CD4-positive, alpha-beta T cell treated with Interleukin-4 for 4 hours (primary cell): ENCODE measurements at regions not wholly inside any gene's neighbourhood (a gene's known extent, or its start where the extent isn't known, plus 50 kb on each side); places are given as distances from the start of the nearest gene placed in this dataset.

Source experiments
- DNase-seq: peaks from one replicate; pipeline ENCODE4 v3.0.0-alpha.2; 2020

DNA sequence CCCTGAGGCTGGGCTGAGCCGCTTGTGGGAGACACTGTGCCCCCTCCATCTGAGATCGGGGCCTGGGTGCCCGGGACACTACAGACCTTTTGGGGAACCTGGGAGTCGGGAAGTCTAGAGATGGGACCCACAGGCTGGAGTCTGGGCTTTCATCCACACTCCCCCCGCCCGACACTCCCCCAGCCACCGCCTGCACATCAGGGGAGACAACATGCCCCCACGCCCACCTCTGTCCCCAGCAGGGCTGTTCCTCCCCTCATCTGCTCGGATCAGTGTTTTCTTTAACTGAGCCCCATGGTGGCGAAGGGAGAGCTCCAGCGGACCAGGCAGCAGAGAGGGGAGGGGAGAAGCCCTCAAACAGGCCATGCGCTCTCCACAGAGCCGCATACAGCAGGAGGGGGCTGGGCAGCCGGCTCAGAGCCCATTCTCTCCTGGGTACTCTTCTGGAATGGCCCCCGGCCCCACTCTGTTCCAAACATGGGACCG, 174.7 kb downstream of the IGLL1 start:
- no peak for DNase-seq

DNA sequence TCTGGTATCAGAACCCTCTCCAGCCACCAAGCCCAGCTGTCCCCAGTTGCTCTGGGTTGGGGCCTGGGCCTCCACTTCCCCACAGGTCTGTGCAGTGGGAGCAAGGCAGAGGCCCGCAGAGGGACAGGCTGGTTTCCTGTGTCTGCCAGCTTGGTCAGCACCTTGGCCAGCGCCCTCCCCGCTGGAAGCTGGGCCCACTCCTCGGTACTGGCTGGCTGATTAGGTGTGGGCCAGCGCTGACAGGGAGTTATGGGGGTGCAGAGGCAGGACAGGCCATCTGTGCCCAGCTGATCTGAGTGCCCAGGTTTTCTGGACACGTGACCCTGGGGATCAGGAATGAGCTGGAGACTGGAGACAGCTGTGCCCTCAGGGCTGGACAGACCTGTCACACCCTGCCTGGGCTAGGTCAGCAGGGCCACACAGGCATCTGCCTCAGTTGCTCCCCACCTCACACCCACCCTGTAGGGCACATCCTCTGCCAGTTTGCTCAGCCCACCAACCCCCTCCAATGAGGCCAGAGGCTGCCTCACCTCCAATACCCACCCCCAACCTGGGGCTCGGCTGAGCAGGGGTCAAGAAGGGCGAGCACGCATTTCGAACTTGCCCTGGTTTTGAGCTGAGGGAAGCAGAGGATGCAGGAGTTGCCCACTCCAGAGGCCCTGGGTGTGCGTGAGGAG, 175.3 kb downstream of the IGLL1 start:
- DNase-seq, result no peak

DNA sequence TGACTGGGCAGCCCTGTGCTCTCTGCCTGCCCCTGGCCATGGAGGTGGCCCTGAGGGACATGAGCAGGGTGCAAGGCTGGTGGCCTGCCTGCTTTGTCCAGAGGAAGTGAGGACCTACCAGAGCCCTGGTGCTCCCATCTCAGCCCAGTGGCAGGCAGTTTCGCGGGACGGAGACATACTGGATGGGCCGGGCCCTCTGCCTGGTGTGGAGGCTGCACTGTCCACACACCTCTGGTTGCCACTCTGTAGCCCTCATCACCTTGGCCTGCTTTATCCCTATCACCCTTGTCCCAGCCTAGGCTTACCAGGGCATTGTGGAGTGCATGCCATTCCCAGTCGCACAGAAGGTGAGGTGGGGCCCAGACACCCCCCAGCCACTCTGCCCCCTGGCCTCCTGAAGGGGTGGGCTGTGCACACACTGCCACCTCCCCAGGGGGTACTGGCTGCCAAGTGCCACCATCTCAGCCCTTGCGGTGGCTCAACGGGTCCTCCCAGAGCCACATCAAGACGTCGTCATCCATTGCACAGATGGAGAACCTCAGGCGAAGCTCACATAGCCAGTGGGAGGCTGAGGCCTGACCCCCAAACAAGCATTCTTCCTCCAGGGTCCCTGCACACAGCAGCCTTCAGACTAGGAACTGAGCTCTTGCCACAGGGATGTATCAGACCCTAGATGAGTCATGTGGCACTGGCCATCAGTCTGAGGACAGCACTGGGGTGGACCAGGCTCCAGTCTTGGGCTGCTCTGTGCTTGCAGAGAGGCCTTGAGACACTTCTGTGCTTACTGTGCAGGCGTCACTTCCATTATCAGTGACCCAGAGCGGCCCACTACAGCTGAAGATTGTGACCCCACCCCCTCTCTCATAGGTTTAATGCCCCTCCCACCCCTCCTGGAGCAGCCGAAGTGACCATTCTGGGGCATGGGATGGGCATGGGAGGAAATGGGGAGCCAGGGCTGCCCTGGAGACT, 176.1 kb downstream of the IGLL1 start:
- no peak for DNase-seq

DNA sequence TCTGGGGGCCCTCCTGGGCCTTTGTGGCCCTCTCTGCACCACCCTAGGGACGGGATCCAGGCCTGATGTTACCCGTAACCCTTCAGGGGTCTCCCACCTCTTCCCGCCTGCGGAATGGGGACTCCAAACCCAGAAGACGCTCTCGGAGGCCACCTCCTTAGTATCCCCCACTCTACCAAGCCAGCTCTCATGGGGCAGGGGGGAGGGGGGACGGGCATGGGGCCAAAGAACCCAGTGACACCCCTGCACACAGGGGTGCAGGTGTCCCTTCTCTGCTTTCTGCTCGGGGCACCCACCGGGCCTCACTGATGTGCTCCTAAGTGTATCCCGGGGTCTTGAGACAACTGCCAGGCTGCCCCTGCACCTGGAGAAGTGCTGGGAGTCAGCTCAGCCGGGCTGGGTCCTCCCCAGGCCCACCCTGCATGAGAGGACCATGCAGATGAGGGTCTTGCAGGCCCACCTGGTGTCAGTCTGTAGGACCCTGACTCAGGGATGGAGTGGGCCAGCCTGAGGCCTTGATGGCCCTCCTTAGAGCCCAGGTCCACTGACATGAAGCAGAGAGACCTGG, 176.9 kb downstream of the IGLL1 start:
- no peak for DNase-seq

DNA sequence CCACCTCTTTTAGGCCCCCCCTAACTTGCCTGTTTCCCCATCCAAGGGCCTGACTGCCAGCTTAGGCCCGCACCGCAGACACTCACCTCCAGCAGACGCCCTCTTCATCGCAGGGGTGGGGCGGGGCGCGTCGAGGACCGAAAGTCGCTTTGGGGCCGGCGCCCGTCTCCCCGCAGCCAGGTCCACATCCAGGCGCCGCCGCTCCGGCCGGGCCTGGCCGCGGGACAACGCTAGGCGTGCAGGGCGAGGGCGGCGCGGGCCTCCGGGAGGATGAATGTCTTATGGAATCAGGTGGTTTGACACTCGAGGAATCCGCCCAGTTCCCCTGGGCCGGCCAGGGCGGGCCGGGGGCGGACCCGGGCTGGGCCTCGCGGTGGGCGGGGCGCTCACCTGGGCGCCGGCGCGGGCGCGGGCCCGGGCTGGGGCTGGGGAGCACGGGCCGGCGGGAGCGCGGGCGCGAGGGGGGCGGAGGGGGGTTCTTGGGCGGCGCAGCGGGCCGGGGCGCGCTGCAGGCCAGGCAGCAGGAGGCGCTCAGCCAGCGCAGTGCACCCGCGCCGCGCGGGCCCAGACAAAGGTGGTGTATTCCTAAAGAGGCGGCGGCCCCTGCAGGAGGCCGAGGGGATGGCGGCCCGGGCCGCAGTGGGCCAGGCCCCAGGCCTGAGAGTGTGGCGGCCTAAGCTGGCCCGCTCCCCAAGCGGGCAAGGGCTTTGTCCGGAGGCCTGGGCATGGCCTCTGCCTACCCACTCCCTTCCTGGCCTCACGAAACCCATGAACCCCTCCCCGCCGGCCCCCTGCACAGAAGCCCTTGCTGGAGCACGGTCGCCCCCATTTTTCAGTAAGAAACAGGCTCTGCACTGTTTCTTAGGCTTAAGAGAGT, 177.6 kb downstream of the IGLL1 start:
- DNase-seq, result peak; percentile 11

DNA sequence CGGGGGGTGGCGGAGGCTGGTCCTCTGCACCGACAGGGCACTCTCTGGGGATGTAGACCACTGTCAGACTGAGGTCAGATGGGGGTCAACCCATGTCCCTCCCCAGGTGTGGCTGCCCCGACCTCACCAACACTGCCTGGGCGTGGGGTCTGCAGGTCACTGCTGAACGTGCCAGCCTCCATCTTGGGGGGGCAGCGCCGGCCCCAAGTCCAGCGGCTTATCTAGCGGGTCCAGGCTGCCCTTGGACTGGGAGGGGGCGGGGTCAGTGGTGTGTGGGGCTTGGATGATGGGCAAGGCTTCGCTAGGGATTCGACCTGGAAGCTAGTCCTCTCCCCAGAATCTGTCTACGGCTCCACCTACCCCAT, 178.2 kb downstream of the IGLL1 start:
- no peak for DNase-seq

DNA sequence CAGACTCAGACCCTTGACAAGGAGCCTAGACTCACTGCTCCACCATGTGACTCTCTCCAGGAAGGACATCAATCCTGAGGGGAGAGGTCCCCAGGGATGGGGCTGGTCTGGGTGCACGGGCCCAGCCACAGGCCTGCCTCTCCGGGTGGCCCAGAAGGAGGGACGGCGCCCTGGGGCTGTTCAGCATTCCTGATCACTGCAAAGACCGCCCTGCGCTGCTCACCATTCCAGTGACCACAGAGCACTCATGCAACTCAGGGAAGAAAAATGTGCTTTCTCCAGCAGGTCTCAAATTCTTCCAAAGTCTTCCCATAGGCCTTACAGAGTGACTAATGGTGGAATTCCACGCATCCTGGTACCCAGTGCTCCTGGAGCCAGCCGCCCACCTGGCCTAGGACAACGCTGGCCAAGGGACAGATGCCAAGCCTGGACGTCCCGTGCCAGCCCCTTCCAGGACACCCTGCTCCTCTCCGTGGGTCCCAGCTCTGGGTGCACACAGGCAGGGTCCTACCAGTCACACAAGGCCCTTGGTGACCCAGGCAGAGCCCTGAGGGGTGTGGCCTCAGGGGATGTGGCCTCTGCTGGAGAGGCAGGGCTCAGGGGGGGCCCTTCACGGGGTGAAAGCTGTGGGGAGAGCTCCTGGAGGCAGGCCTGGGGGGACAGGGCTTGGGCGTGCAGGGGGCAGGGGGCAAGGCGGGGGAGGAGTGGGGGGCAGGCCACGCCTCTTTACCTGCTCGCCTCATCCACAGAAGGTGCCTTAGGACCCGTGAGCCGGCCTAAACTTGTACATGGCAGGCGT, 178.8 kb downstream of the IGLL1 start:
- no peak for DNase-seq

DNA sequence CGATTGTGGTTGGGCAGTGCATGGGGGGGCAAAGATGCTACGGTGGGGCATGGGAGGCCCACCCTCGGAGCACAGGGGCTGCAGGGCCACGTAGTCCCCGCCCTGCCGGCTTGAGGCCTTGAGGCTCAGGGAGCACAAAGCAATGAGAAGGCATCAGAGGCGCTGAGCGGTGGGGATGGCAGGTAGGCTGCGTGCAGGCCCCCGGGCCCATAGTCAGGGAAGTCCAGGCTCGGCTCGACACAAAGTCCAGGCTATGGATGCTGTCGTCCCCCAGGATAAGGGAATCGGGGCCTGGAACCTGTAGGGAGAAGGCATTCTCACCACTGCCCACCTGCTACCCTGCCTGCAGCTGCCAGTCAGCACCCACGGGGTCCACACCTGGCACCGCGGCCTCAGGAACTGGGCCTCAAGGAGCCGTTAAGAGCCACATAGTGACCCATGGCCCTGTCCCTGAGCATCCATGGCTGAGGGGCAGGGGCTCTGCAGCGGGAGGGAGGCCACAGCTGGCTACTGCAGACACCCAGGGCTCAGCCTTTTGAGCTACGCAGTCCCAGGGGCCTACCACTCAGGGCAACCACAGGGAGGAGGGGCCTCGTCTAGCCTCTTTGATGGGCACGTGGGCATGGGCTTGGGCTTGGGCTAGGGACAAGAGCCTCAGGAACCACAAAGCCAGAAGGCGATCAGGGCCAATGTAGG, 179.7 kb downstream of the IGLL1 start:
- no peak for DNase-seq

DNA sequence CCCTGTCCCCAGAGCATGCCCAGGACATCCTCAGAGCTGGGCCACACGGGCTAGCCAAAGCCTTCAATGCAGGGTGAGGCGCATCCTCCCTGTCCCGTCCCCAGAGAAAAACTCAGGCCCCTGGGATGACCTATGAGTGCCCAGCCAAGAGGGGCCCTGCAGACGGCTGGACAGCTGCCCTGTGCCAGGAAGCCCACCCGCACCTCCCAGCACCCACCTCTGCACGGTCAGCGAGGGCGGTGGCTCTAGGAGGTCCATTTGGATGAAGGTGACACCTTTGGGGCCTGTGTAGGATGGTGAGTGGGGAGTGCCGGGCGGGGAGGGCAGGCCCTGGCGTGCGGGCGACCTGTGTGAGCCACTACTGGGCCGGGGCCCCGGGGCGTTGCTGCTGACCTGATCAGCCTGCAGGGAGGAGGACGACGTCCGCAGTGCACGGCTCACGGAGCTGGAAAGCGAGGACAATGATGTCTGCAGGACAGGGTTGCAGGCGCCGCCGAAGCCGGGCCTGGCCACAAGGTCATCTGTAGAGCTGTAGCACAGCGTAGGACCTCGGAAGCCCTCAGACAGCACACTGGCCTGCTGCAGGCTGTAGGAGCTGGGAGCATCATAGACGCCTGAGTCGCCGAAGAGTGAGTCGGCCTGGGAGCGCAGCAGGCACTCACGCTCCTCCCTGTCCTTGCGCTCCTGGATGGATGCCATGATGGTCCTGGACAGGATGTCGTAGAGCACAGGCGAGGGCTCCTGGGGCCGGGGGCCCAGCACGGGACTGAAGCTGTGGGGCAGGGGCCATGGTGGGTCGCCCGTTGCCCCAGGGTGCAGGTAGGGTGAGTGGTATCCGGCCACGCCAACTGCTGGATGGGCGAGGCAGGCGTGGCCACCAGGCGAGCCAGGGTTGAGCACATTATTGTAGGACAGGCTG, 180.5 kb downstream of the IGLL1 start:
- DNase-seq, result no peak

DNA sequence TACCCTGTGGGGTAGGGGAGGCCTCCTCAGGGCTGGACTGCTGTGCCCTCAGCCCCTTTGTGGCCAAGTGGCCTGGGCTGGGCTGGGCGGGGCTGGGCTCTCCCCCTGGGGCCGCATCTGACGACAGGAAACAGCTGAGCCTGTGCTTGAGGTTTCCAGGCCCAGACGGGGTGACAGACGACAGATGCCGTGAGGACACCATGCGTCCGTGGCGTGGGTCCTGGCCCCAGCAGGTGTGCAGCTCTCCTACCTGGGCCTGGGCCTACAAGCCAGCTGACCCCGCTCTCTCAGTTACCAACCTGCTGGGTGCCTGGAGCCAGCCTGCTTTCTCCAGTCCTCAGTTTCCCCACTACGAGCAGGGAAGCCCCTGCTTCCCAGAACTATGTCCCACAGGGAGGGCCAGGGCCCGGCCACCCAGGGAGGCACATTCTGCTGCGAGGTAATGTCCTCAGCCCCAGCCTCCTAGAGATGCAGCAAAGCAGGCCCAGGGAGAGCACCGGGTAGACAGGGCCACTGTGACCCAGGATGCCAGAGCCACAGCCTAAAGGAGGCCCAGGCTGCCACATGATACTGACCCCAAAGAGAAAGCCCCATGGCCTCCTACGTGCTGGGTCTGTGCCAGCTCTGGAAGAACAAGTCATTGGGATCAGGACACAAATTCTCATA, 181.3 kb downstream of the IGLL1 start:
- DNase-seq, result no peak

DNA sequence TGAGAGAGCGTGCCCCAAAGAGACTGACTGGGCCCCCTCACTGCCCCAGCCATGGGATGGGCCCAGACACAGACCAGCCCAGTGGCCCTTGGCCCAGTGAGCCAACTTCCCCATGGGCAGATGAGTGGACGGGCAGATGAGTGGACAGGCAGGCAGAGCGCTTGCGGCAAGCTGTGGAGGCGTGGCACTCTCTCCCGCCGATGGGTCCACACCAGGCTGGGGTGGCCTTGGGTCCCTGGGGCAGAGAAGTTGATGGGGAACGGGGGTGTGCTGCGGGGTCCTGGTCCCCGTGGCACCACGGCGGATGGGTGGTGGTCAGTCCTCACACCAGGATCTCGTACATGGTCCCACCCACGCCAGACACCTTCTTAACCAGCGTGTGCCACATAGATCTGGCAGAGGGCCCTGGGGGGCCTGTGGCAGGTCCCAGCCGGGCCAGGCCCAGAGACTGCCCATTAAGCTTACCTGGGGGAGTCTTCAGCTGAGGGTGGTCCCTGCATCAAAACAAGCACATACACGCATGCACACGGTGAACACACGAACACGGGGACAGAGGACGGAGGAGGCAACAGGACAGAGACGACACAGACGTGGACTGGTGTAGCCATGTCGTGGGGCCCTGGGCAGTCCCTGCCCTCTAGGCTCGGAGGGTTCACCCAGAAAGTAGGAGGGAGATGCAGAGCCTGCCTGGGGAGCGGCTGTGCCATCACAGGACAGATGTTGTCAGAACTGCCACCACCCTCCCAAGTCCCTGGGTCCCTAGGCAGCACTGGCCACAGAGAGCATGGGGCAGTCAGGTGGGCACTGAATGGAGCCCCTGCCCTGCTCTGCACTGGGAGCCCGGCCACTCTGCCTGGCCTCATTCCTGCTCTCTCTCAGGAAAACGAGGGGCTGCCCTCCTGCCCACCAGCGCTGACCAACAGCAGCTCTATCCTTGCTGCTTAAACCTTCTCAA, 182.2 kb downstream of the IGLL1 start:
- no peak for DNase-seq

DNA sequence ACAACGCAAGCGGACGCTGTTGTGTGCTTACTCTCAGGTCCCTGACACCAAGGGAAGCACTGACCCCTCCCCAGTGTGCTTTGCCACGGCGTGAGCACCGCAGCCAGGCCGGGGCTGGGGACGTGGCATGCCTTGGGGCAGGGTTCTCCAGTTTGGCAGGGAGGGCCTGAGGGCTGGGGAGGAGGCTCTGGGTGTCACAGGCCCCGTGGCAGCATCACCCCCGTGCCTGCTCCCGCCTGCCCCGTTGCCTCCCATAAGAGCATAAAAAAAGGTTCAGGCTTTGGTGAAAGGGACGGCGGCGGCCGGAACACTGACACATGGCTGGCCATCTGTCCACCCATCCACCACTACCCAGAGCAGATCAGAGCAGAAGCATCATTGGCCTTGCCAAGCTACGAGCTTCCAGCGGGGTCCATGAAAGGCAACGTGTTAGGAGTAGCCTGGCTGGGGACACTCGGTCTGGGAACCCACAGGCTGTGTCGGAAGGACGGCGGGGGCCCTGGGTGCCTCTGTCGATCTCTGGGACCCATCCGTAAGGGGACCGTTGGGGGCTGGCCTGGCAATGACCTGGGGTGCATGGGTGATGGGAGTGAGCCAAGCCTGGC, 183.0 kb downstream of the IGLL1 start:
- DNase-seq, result no peak

DNA sequence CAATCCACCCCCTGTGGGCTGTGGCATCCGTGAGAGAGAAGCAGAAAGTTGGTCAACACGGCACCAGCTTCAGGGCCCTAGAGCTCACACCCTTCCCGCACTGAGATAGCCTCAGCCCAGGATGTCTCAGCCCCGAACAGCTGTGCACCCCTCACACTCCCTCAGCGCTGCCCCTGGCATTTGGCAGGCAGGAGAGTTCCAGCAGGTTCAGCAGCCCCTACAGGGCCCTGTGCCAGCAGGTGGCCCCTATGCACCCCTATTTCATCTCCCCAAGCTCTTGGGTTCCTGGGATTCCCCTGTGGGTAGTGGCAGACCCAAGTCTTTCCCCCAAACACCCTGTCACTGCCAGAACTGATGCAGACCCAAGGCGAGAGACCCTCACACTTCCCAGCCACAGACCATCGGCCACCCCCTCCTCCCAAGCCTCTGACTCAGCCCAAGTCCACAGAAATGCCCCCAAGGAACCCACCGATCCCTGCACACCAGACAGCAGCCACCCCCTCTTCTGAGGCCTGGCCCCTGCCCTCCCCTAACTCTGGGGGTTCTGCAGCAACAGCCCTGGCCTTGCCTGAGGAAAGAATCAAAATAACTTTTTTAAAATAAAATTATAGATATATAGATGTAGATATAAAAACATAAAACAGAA, 183.6 kb downstream of the IGLL1 start:
- DNase-seq, result no peak

DNA sequence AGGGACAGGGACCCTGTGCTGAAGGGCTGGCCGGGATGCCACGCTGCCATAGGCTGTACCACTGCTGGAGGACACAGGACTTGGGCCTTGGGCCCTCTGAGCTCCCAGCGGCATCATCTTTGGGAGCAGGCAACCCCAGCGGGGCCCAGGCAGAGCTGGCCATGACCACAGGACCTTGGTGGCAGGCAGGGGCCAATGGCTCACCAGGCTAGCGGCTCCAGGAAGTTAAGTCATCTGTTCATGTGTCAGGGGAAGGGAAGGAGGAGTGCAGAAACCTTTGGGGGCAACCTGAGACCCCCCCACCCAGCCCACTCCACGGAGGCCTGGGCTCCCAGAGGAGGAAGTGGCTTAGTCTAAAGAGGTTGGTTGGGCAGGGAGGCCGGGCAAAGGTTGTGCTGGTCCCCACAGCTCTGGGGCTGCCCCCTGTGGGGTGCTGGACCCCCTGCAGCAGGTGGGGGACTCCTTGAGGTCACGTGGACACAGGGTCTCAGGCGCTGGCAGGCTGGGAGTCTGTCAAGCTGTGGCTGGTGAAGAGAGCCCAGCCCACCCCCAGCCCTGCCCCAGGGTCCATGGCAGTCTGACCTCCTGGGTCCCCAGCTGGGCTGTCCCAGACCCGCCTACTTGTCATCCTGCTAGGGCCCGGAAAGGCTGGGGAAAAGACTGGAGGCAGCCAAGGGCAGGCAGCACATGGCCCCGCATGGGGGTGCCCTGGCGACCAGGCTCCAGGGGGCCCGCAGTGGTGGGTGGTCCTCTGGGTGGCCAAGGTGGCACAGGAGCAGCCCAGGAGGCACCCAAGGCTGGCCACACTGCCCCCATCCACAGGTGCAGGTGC, 184.3 kb downstream of the IGLL1 start:
- no peak for DNase-seq

DNA sequence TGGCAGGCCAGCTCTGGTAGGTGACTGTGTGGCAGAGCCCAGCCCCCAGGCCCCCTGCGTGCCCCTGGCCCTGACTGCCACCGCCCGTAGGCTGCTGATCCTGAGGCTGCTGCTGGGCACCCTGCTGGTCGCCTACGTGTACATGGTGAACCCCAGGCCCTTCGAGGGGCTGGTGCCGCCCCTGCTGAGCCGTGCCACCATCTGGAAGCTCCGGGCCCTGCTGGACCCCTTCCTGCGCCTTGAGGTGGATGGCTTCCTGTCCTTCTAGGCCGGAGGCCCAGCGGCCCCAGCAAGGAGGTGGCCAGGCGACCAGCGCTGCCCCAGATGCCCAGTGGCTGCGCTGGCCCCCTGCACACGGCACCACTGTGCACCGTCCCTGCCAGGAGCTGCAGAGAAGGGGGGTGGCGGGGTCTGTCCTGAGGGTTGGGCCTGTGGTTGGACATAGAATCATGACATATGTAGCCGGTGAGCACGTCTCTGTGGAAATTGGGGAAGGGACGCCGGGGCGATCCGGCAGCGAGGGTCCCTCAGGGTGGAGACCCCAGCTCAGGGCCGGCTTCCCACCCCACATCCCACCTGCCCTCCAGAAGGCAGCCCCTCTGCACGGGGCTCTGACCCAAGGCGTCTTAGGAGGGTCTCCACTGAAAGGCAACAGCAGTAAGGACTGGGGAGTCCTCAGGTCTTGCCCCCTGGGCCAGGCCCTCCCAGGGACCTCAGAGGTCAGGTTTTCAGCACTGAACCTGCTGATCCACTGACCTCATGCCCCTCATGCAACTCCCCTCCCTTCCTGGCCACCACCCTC, 185.4 kb downstream of the IGLL1 start:
- DNase-seq, result no peak
